OCI-LY7 (cell line): ENCODE measurements at regions not wholly inside any gene's neighbourhood (a gene's known extent, or its start where the extent isn't known, plus 50 kb on each side); places are given as distances from the start of the nearest gene placed in this dataset.

Experiments
- BruUV-seq: library from RNA; stranded (reverse); fragments of 400-500 nt; replicated peaks from 2 replicates; lab custom pipeline; 2021; lab: Mats Ljungman, UMichigan
- CTCF ChIA-PET: fragments of 300-600 bp; sonication (Branson Sonifier 250); formaldehyde crosslinking; loops from one replicate; lab custom pipeline; 2022; ENCODE audit warnings: antibody characterized with exemption; ENCODE audit not compliant: unreplicated experiment; lab: Charles Lee
- POLR2A ChIA-PET: fragments of 300-600 bp; sonication (Branson Sonifier 250); formaldehyde crosslinking; loops from one replicate; lab custom pipeline; 2022; ENCODE audit warnings: antibody characterized with exemption; lab: Charles Lee
- DNase-seq: peaks from one replicate; pipeline ENCODE4 v3.0.0-alpha.2; 2015; ENCODE audit warnings: low spot score
- H2AFZ ChIP-seq: fragments of 200-600 bp; sonication (generic), shearing (Covaris generic); 2 replicates; pipeline ENCODE4 v1.6.1; 2014; ENCODE audit warnings: mild to moderate bottlenecking, antibody characterized with exemption, low read length, moderate library complexity
- H3K27ac ChIP-seq: fragments of 200-600 bp; sonication (generic); 2 replicates; pipeline ENCODE4 v1.5.1; 2014; ENCODE audit warnings: mixed run types, low read depth, mild to moderate bottlenecking, moderate library complexity, low read length, inconsistent platforms; ENCODE audit not compliant: poor library complexity, severe bottlenecking
- H3K36me3 ChIP-seq: fragments of 200-600 bp; sonication (generic); 2 replicates; pipeline ENCODE4 v1.6.1; 2014; ENCODE audit warnings: mild to moderate bottlenecking, antibody characterized with exemption, low read length, moderate library complexity, mixed read lengths; ENCODE audit not compliant: insufficient read depth
- H3K4me1 ChIP-seq: fragments of 200-600 bp; sonication (generic); 2 replicates; pipeline ENCODE4 v1.5.1; 2014; ENCODE audit warnings: mild to moderate bottlenecking, low read length; ENCODE audit not compliant: insufficient read depth, poor library complexity, severe bottlenecking
- H3K4me2 ChIP-seq: fragments of 200-600 bp; sonication (generic); 2 replicates; pipeline ENCODE4 v1.6.1; 2014; ENCODE audit warnings: mild to moderate bottlenecking, low read length
- H3K4me3 ChIP-seq: fragments of 200-600 bp; sonication (generic); 2 replicates; pipeline ENCODE4 v1.5.1; 2014; ENCODE audit warnings: mild to moderate bottlenecking, low read depth, low read length; ENCODE audit not compliant: poor library complexity, severe bottlenecking
- H3K79me2 ChIP-seq: fragments of 200-600 bp; sonication (generic); 2 replicates; pipeline ENCODE4 v1.6.1; 2016; ENCODE audit warnings: low read depth, mild to moderate bottlenecking, low read length, moderate library complexity, mixed read lengths; ENCODE audit not compliant: insufficient read depth
- H3K9me2 ChIP-seq: fragments of 200-600 bp; sonication (generic); 2 replicates; pipeline ENCODE4 v1.6.1; 2016; ENCODE audit warnings: mild to moderate bottlenecking, low read length, mixed read lengths; ENCODE audit not compliant: insufficient read depth
- H3K9me3 ChIP-seq: fragments of 200-600 bp; sonication (generic); 2 replicates; pipeline ENCODE4 v1.6.1; 2014; ENCODE audit warnings: mild to moderate bottlenecking, mixed run types, low read length, mixed read lengths
- H4K20me1 ChIP-seq: fragments of 200-600 bp; sonication (generic); 2 replicates; pipeline ENCODE4 v1.6.1; 2014; ENCODE audit warnings: mild to moderate bottlenecking, antibody characterized with exemption, low read length, moderate library complexity, mixed read lengths; ENCODE audit not compliant: insufficient read depth
- CTCF ChIP-seq: fragments of 200-600 bp; sonication (generic); conservative IDR thresholded peaks from 2 replicates; pipeline ENCODE4 v1.5.1; 2014; ENCODE audit warnings: mild to moderate bottlenecking, antibody characterized with exemption, low read length, moderate library complexity, mixed read lengths
- EZH2phosphoT487 ChIP-seq: fragments of 200-600 bp; sonication (generic); IDR thresholded peaks from 2 replicates; pipeline ENCODE4 v1.6.1; 2018; ENCODE audit warnings: low read depth, borderline replicate concordance, mild to moderate bottlenecking, mixed run types, antibody characterized with exemption, low read length, moderate library complexity, mixed read lengths
- intact Hi-C: fragments of 100-400 bp; cut with micrococcal nuclease; formaldehyde crosslinking; loops from one replicate; pipeline ENCODE4 v1.10.0; 2022; ENCODE audit not compliant: unreplicated experiment

GRCh38 chr21:27596196-27596595, 629.3 kb upstream of the ADAMTS5 start:
- BruUV-seq, result no TSS peak
- H3K4me3 ChIP-seq, result no peak overlapping the region
- H3K9me2 ChIP-seq, result no peaks in the 10 kb centered on the region
- intact Hi-C loops, result no loop called here
- no peak overlapping the region for H2AFZ ChIP-seq
- POLR2A ChIA-PET, result no interaction called here
- H3K4me2 ChIP-seq, result no peak overlapping the region
- no peak for DNase-seq
- no peaks in the 10 kb centered on the region for H3K4me1 ChIP-seq
- H3K79me2 ChIP-seq, result no peaks in the 10 kb centered on the region
- TF ChIP-seq EZH2phosphoT487 (no peak), CTCF (no peak)
- H3K27ac ChIP-seq, result no peak overlapping the region
- no peaks in the 10 kb centered on the region for H3K36me3 ChIP-seq
- H4K20me1 ChIP-seq, result no peaks in the 10 kb centered on the region
- CTCF ChIA-PET, result no interaction called here
- H3K9me3 ChIP-seq, result no peaks in the 10 kb centered on the region

- no peaks in the 10 kb centered on the region for H3K36me3 ChIP-seq
- H3K9me3 ChIP-seq, result no peaks in the 10 kb centered on the region
- BruUV-seq, result no TSS peak
- H3K4me1 ChIP-seq, result no peaks in the 10 kb centered on the region
- no peaks in the 10 kb centered on the region for H3K9me2 ChIP-seq
- ChIA-PET POLR2A (no interaction called here), CTCF (no interaction called here)
- no peak overlapping the region for H3K4me2 ChIP-seq
- no peak for DNase-seq
- no peaks in the 10 kb centered on the region for H3K79me2 ChIP-seq
- H4K20me1 ChIP-seq, result no peaks in the 10 kb centered on the region
- intact Hi-C loops, result no loop called here
- no peak overlapping the region for H3K4me3 ChIP-seq
- no peak overlapping the region for H2AFZ ChIP-seq
- H3K27ac ChIP-seq, result no peak overlapping the region
- TF ChIP-seq EZH2phosphoT487, result no peak
These were observed 628.8 kb upstream of the ADAMTS5 start for GRCh38 chr21:27595716-27596115.

- no peaks in the 10 kb centered on the region for H3K4me1 ChIP-seq
- H3K9me2 ChIP-seq, result no peaks in the 10 kb centered on the region
- ChIA-PET CTCF (no interaction called here), POLR2A (no interaction called here)
- intact Hi-C loops, result no loop called here
- no peaks in the 10 kb centered on the region for H3K36me3 ChIP-seq
- no peaks in the 10 kb centered on the region for H4K20me1 ChIP-seq
- BruUV-seq, result no TSS peak
- no peak overlapping the region for H2AFZ ChIP-seq
- H3K9me3 ChIP-seq, result no peaks in the 10 kb centered on the region
- H3K27ac ChIP-seq, result no peak overlapping the region
- no peak overlapping the region for H3K4me2 ChIP-seq
- no peak overlapping the region for H3K4me3 ChIP-seq
- no peak for TF ChIP-seq EZH2phosphoT487
- no peak for TF ChIP-seq CTCF
- no peak for DNase-seq
- H3K79me2 ChIP-seq, result no peaks in the 10 kb centered on the region
These were observed 623.4 kb upstream of the ADAMTS5 start for GRCh38 chr21:27590271-27590670.
